NCI-H345 (cell line): ENCODE measurements at regions not wholly inside any gene's neighbourhood (a gene's known extent, or its start where the extent isn't known, plus 50 kb on each side); places are given as distances from the start of the nearest gene placed in this dataset.

Experiments used
- DNase-seq: peaks from one replicate; lab custom pipeline; 2025; lab: John Stamatoyannopoulos, UW

DNA sequence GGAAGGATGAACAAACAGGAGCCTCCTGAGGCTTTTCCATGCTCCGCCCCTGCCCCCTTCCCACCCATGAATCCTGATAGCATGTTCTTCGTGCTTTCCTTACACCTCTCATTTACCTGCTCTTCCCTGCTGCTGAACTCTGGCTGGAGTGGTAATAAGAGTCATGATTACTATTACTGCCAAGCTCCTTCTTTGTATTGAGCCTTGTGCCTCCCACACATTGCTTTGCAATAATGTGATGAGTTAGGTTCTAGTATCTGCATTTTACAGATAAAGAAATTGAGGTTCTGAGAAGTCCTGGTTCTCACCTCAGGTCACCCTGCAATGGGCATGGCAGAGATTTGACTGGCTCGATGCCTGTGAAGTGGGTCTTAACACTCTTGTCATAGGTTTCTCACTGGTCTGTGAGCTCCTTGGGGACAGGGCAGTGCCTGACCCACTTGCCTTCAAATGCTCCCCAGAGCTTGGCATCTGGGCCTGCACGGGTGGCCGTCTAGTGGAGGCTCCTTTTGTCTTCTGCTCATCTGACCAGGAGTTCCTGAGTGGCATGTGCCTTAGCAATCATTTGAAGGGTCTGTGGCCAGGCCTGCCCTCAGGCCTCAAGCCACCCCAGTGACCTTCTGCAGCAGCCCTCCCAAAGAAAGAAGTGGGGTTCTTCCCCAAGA is 309.2 kb upstream of the ZMIZ1 start:
- no peak for DNase-seq

DNA sequence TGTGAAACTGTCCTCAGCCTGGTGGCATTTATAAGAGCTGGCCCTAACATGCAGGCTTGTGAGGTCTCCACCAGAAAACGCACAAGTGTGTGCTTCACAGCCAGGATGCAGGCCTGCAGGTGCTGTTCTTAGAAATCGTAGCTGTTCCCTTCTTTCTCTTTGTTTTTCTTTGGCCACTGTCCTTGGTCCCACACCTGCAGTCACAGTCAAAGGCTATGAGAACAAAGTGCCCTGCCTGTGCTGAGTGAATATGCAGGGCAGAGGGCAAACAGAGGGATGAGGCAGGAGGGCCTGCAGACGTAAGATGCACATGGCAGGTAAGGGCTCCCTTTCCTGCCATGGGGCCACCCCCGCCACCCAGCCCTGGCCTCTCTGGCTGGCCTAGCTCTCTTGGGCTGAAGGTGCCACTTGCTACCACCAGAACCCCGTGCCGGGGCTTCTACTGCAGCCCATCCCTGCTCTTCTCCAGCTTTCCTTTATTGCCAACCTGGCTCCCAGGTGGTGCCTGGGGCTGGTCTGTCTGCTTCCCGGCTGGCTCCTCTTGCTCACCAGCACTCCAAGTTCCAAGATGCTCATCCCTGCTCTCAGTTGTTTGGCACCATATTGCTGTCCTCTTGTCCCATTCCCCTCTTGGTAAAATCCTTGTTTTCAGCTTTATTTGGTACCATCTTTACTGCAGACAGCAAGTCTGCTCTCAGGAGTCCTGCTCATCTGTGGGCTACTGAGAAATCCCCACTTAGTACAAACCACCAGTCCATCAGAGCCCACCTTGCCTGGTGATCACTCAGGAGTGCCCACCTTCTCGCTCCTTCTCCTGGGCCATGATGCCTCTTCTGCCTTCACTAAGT is 308.1 kb upstream of the ZMIZ1 start:
- DNase-seq, result no peak

DNA sequence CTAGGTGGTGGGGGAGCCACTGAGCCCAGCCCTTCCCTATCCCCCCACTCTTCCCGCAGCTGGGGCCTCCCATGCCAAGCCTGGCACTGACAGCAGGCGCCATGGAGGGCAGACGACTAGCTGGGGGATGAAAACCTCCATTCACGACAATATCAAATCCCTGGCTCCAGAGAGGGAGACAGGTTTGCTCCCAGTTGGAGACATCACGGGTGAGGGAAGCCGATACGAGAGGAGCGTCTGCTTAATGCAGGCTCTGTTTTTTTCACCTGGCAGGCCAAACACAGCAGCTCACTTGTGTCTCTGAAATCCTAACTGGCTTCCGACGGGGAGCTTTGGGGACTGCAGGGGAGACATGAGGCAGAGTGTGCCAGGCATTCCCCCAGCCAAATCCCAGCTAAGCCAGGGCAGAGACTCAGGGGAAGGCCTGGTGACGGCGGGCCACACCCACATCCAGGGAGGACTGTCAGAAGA is 307.4 kb upstream of the ZMIZ1 start:
- no peak for DNase-seq

DNA sequence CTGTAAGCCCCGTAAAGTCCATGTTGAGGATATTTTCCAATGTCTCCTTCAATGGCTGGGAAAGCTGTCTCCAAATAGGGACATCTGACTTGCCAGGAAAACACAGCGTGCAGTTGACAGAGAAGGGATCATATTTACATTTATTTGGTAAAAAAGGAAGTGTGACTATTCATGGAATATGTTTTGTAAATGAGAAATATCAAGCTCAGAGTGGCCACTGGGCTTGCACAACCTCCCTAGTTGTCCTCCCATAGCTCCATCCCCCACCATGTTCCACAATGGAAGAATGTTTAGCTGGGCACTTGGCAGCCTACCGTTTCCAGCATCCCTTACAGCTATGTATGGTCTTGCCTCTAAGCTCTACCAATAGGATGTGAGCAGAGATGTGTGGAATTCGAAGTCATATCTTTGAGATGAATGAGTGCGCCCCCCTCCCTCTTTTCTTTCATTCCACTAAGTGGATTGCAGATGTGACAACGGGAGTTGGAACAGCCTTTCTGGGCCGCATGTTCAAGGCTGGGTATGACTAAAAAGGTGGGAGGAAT is 306.6 kb upstream of the ZMIZ1 start:
- no peak for DNase-seq

DNA sequence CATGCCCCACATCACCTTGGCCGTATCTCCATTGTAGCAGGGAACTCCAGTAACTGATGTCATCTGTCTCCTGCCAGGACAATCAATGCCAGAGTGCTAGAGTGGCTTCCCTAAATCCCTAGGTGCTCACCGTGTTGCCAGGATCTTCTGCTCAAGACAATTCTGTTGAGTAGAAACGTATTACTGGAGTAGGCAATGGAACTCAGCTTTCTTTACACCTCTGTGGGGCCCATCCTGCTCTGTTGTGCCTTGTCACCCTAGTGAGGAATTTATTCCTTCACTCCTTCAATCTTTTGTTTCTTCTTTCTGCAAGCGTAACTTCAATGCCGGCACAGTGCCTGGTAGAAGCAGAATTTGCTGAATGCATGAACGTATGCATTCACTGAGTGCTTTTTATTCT is 305.5 kb upstream of the ZMIZ1 start:
- no peak for DNase-seq

DNA sequence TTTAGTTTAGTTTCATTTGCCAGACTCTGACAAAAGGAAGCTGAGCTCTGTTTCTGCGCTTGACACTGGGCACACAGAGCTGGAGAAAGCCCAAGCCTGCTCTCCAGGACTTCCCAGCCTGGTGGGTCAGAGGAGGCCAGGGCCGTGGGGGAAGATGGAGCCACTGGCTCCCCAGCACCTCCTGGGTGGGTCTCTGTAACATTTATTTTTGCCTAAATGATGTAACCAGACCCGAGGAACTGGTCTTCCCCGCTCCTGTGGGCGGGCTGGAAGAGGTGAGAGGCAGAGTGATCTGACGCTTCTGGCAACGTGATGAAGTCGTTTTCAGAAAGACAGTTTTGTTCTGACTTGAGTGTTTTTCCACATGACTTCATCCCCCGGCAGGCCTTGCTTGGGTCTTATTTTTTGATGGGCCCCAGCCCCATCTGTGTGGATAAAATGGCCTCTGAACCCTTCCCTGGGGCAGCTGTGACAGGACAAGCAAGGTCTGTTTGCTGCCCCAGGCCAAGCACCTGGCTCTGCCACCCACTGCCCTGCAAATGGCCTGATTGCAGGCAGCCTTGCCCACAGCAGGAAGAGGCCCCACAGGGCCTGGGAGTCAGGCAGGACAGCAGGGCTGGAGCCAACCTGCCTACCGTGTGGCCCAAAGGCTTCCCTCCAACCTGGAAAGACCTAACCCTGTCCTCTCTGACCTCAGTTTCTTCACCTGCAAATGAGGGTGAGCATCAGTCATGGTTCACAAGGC is 304.9 kb upstream of the ZMIZ1 start:
- DNase-seq, result no peak

DNA sequence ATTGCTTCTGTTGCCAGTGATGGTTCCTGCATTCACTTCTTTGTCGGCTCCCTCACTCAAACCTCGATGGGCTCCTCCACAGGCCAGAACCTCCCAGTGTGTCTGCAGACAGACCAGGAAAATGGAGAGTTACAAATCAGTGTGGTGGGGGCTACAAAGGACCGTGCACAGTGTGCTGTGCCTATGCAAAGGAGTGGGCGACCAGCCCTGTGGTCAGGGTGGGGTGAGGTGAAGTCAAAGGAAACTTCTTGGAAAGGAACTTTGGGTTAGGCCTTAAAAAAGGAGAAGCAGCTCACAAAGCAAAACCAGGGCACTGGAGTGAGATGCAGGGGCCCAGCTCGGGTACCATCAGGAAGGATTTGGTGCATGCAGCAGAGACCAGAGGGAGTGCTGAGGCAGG is 304.3 kb upstream of the ZMIZ1 start:
- no peak for DNase-seq

DNA sequence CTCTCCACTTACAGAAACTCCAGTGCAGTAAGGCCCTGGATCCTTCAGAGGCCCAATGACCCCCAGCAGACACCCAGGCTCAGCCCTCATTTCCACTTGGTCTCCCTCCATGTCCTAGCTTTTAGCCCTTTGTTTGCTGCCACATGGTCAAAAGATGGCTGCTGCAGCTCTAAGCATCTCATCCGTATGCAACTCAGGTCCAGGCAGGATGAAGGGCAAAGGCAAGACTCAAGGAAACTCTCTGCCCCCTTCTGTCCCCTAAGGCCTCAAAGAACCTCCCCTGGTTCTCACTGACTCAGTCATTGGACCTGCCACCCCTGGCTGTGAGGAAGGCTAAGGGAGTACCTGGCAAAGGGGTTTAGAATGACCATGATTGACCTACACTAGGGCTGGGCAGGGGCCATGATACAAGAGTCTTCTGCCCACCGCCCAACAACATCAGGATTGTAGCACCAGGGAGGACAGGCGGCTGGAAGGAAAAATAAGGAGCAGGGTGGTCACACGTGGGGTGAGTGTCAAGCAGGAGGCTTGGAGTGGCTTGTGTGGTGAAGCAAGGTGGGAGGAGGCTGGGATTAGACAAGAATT is 303.8 kb upstream of the ZMIZ1 start:
- DNase-seq, result no peak

DNA sequence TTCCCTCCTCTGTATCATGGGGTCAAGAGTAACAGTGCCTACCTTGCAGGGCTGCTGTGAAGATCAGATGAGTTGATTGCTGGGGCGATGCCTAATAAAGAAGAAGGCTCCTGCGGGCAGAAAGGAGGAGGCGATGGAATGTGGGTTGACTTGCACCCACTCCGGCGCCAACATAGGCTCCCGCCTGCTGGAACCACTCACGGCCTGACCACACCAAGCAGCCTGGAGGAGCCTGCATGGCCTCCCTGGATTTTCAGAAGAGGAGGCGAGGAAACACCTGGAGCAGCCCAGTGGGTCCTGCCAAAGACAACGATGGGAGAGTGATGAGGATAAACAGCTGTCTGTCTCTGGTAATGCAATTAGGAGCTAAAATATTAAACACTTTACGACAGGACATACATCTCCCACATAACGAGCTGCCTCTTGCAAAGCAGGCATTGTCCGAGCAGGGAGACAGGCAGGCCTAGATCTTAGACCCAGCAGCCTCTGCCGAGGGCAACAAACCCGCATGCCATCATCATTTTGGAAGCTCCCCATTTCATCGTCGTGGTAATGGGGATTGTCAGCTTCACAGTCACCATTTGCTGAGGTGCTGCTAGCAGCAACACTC is 302.9 kb upstream of the ZMIZ1 start:
- no peak for DNase-seq

DNA sequence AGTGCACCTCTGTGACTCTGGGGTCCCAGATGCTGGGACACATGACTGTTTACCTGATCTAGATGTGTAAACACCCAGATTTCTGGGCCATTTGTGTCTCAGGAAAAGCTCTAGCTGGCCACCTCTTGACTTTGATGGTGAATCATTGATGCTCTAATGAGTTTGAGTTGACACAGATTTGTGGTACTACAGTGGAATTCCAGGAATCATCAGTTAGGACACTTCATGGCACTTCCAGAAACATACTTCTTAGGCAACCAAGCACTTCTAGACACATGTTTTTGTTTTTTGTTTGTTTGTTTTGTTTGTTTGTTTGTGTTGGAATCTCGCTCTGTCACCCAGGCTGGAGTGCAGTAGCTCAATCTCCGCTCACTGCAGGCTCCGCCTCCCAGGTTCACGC is 302.2 kb upstream of the ZMIZ1 start:
- DNase-seq, result no peak

DNA sequence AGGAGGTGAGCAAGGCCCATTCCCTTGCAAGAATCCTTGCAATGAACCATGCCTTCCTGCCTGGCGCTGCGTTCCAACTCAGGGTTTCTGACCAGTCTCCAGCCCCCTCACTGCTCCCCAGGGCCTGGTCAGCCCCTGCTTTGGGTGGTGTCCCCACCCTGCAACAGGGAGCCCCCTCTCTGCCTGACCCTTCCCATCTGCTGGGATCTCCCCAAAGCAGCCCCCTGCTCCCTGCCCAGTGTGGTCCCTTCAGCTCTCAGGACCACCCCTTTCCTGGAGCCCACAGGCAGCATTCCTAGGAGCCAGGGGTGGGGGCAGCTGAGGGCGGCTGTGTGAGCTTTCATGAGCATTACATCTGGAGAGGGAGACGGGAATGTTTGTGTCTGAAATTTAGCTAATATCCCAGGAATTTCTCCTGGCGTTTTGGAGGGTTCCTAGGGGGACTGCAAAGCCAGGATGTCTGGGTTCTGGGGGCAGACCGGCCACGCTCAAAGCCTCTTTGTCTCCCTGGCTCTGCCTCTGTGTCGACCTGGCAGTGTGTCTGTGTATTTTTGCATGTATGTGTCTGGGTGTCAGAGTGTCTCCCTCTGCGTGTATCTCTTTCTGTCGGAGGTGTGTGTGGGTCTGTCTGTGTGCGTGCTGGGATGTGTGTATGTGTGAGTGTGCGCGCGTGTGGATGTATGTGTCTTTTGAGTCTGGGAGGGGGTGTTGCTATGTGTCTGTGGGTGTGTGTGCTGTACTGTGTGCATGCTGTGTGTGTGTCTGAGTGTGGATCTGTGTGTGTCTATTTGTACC is 300.5 kb upstream of the ZMIZ1 start:
- DNase-seq, result no peak

DNA sequence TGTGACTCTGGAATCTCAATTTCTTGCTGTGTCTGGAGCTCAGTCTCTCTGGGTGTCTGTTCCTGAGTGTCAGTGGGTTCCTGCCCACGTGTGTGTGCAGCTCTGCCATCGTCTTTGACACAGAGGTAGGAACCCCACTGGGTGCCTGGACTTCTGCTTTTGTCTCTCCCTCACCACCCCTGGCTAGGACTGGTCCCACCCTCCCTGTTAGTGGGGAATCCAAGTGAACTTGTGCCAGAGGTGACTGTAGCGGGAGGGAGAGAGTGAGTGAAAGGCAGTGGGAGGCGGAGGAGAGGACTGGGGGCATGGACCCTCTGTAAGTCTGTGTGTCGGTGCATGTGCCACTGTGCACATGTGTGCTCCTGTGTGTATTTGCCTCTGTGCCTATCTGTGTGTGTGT is 299.9 kb upstream of the ZMIZ1 start:
- no peak for DNase-seq

DNA sequence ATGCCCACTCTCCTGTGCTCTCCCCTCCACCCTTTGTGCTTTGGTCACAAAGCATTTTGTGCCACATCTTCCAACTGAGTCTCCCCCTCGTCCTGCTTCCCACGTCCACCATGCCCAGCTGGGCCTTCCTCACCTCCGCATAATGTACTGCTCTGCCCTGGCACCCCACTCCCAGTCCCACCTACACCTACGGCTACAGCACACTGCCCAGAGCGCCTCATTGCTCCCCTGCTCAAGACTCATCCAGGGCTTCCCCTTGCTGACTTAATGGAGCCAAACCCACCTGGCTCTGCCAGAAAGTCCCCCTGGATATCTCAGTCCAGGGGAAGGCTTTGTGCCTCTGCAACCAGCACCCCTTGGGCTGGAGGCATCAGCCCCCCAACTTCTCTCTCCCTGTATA is 299.2 kb upstream of the ZMIZ1 start:
- no peak for DNase-seq

DNA sequence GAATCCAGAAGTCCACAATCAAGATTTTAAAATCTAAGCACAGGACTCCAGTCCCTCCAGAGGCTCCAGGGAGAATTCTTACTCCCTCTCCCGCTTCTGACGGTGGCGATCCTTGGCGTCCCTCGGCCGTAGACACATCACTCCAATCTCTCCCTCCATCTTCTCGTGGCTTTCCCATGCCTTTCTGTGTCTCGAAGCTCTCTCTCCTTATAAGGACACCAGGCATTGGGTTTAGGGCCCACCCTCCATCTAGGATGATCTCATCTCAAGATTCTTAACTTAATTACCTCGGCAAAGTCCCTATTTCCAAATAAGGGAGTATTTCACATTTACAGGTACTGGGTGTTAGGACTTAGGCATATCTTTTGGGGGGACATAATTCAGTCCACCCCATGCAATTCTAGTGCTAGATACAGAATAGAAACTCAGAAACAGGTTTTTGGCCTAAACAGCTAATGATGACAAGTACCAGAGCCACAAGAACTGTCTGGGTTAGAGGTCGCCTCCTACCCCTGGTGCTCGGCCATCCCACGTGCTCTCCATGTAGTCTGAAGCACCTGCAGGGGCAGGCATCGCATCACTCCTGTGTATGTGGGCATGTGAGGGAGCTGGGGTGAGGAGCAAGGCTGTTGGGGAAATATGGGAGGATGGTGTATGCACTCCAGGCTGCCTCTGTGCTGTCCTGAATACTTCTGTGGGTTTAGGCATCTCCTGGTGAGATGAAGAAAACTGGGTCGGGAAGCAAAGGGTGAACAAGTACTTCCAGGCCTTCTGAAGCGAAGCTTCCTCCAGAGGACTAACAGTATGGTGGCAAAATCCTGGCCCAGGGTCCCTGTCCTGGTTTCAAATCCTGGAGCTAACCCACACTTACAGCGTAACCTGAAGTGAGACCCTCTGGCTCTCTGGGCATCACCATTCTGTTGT is 298.3 kb upstream of the ZMIZ1 start:
- DNase-seq, result no peak

DNA sequence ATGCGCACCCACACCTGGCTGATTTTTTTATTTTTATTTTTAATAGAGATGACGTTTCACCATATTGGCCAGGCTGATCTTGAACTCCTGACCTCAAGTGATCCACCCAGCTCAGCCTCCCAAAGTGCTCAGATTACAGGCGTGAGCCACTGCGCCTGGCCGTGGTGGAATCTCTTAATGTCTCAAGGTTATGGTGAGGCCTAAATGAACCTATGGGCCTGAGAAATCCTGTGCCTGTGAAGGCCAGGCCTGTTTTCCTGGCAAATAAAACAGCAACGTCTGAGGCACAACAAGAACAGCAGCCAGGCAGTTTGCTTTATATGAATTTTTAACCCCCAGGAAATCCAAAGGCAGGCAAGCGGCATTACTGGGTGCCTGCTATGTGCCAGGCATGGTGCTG is 297.5 kb upstream of the ZMIZ1 start:
- no peak for DNase-seq

DNA sequence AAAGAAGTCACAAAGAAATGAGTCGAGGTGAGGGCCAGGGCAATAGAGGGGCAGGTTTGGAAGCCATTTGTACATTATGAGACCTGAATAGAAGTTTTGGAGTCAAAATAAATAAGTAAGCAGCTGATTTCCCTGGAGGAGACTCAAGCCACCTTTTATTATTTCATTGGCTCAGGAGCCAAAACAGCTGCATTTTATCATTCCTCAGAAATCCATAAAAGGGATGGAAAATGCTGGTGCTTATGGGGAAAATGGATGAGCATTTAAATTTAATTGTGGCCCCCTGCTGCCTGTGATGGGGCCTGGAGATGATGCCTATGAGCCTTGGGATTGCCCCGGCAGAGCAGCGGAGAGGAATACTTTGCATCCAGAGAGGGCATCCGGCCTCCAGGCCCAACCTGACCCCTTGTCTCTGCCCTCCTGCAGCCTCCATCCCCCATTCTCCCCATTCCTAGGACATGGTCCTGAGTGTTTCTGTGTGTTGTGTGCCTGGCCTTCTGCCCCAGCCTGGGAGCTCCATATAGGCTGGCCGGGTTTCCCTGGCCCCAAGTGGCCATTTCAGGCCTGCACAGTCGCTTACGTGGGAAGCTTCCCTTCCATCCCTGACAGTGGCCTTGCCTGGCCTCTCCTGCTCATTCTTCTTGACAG is 296.8 kb upstream of the ZMIZ1 start:
- no peak for DNase-seq

DNA sequence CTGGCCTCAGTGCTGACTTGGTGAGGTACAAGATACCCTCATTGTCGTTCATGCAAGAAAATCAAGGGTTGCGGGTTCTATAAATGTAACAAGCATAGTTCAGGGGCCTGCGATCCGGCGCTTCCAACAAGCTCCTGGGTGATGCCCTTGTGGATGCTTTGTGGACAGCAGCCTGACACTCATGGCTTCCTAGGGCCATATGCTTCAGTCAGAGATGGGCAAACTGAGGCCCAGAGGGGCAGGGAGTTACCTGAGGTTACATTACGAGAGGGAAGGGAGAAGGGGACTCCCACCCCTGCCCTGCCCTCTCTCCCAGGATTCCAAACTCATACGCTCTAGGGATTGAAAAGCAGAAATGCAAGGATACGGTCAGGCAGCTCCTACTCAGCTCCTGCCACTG is 296.3 kb upstream of the ZMIZ1 start:
- no peak for DNase-seq

DNA sequence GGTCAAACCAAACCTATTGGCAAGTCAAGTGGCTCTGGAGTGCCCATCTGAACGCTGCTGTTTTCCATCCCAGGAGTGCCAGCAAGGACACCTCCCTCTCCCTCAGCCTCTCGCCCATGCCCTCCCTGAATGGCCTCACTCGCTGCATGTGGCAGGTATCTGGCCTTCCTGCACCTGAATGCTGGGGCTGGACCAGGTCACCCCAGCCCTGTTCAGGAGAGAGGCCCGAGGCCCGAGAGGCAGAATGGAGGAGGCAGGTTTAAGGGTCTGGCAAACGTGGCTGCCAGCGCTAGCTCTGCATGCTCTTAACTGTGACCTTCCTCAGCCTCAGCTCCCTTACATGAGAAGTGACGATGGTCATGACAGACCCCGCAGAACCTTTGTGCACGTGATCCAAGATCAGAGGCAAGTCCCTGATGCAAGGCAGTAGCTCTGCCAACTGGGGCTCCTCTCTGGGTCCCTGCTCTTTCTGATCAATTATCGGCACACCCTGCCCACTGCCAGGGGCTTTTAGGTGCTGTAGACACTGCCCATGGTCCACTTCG is 295.7 kb upstream of the ZMIZ1 start:
- no peak for DNase-seq

DNA sequence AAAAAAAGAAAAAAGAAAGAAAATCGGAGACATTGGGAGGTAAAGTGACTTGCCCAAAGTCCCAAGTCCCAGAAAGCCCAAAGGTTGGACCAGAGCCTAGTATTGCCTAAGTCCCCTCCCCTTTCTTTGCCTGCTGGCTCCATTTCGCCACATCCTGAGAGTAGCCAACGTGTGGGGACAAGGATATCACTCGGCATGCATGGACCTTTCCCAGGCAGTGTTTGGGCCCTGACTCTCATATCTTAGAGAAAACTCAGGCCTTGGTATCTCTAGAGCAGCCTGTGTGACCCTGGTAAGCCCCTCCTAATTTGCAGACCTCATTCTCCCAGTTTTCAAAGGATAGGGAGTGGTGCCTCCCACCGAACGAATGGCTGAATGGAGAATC is 294.2 kb upstream of the ZMIZ1 start:
- DNase-seq, result no peak
